HepG2 (cell line): ENCODE measurements at regions not wholly inside any gene's neighbourhood (a gene's known extent, or its start where the extent isn't known, plus 50 kb on each side); places are given as distances from the start of the nearest gene placed in this dataset.

ENCODE experiments used
- ATAC-seq: fragments of 200-7000 bp; cut with Tn5 transposase; 3 replicates; pipeline ENCODE4 v1.9.1; 2020; ENCODE audit warnings: mild to moderate bottlenecking, moderate library complexity
- BruUV-seq: library from RNA; stranded (reverse); fragments of 400-500 nt; replicated peaks from 2 replicates; lab custom pipeline; 2021; lab: Mats Ljungman, UMichigan
- CTCF ChIA-PET: fragments of 300-600 bp; formaldehyde crosslinking; extraction: SDS; loops from one replicate; lab custom pipeline; 2021; ENCODE audit warnings: low total read pairs, inconsistent platforms, low intra/inter-chr PET ratio; lab: Yijun Ruan, JAX
- POLR2A ChIA-PET: fragments of 350-600 bp; sonication (Branson Sonifier 250); formaldehyde crosslinking; loops from one replicate; lab custom pipeline; 2020; ENCODE audit warnings: antibody characterized with exemption, inconsistent platforms; lab: Yijun Ruan, JAX
- DNase-seq: peaks from one replicate; pipeline ENCODE4 v3.0.0-alpha.2; 2015; ENCODE audit warnings: low spot score
- FAIRE-seq: peaks from 3 replicates; lab custom pipeline; 2011; peaks lifted over from hg19 to GRCh38; lab: Jason Lieb, UNC
- H2AFZ ChIP-seq: one replicate; pipeline ENCODE4 v1.6.1; 2011; ENCODE audit warnings: low read length, inconsistent platforms
- H3K27ac ChIP-seq: fragments of 300-600 bp; 3 replicates; pipeline ENCODE4 v1.8.0; 2011; ENCODE audit warnings: mixed run types, mild to moderate bottlenecking, mixed read lengths, low read length, inconsistent platforms; ENCODE audit not compliant: insufficient read depth; ENCODE audit errors: extremely low read length
- H3K27me3 ChIP-seq, 2 experiments: fragments of 200-600 bp in 1 of 2; 2 replicates in 1 of 2; 3 replicates in 1 of 2; pipeline versions ENCODE4 v1.6.0 to v1.8.0; 2011; ENCODE audit warnings: low read length in 2 of 2, mild to moderate bottlenecking in 2 of 2, moderate library complexity in 2 of 2, inconsistent platforms in 1 of 2; ENCODE audit not compliant: insufficient read depth in 2 of 2, control insufficient read depth in 1 of 2
- H3K36me3 ChIP-seq, 2 experiments: fragments of 200-600 bp in 1 of 2; replicated peaks in 1 of 2; 2 replicates in 1 of 2; 3 replicates in 1 of 2; pipeline versions ENCODE4 v1.5.1 to v1.8.0; 2011; ENCODE audit warnings: low read length in 2 of 2, inconsistent platforms in 1 of 2; ENCODE audit not compliant: insufficient read depth in 2 of 2, control insufficient read depth in 1 of 2
- H3K4me1 ChIP-seq: 2 replicates; pipeline ENCODE4 v1.5.1; 2012; ENCODE audit warnings: low read length, inconsistent platforms; ENCODE audit not compliant: insufficient read depth
- H3K4me2 ChIP-seq: 2 replicates; pipeline ENCODE4 v1.6.0; 2011; ENCODE audit warnings: low read depth, low read length, inconsistent platforms
- H3K4me3 ChIP-seq, 3 experiments: fragments of 200-600 bp in 1 of 3; sonication (generic), shearing (Covaris generic) in 1 of 3; replicated peaks in 1 of 3; 2 replicates each; pipeline ENCODE4 v1.5.1; 2011 to 2016; ENCODE audit warnings: low read length in 3 of 3, inconsistent platforms in 2 of 3, low read depth in 2 of 3, mild to moderate bottlenecking in 2 of 3, control low read depth in 1 of 3, mixed read lengths in 1 of 3; ENCODE audit not compliant: insufficient read depth in 1 of 3
- H3K79me2 ChIP-seq: one replicate; pipeline ENCODE4 v1.6.1; 2011; ENCODE audit warnings: low read length, inconsistent platforms; ENCODE audit not compliant: insufficient read depth
- H3K9ac ChIP-seq: 2 replicates; pipeline ENCODE4 v1.6.0; 2011; ENCODE audit warnings: mild to moderate bottlenecking, low read depth, low read length, inconsistent platforms; ENCODE audit not compliant: insufficient read depth
- H3K9me3 ChIP-seq: 2 replicates; pipeline ENCODE4 v1.5.1; 2012; ENCODE audit warnings: mild to moderate bottlenecking, low read length
- H4K20me1 ChIP-seq: 2 replicates; pipeline ENCODE4 v1.6.0; 2011; ENCODE audit warnings: inconsistent platforms, mild to moderate bottlenecking, low read length, moderate library complexity; ENCODE audit not compliant: insufficient read depth
- AGO2 ChIP-seq: fragments of 200-400 bp; formaldehyde crosslinking; optimal IDR thresholded peaks from 2 replicates; pipeline ENCODE3; 2017; ENCODE audit warnings: mild to moderate bottlenecking, low read depth, low read length, moderate library complexity
- AKAP8 ChIP-seq: sonication (generic); formaldehyde crosslinking; IDR thresholded peaks from 2 replicates; pipeline ENCODE4 v1.5.1; 2020; ENCODE audit warnings: mild to moderate bottlenecking, missing genetic modification reagents
- ATAD3A ChIP-seq: sonication (generic); formaldehyde crosslinking; IDR thresholded peaks from 2 replicates; pipeline ENCODE4 v1.4.0; 2020; ENCODE audit warnings: missing genetic modification reagents
- ATF4 ChIP-seq, 2 experiments: fragments of 450-650 bp in 1 of 2; sonication (generic) in 1 of 2; formaldehyde crosslinking; IDR thresholded peaks; 2 replicates each; pipeline versions ENCODE4 v1.5.0 to v1.8.0; 2020 to 2022; ENCODE audit warnings: mild to moderate bottlenecking in 1 of 2, missing genetic modification reagents in 1 of 2
- CSRNP2 ChIP-seq: sonication (generic); formaldehyde crosslinking; conservative IDR thresholded peaks from 2 replicates; pipeline ENCODE4 v1.8.0; 2022; ENCODE audit warnings: low read depth, missing genetic modification reagents
- GATAD2A ChIP-seq: IDR thresholded peaks from 2 replicates; pipeline ENCODE4 v1.6.1; 2016
- HIVEP1 ChIP-seq: sonication (generic); formaldehyde crosslinking; IDR thresholded peaks from 2 replicates; pipeline ENCODE4 v1.4.0; 2020; ENCODE audit warnings: mild to moderate bottlenecking, missing genetic modification reagents
- MTA1 ChIP-seq: sonication (generic); formaldehyde crosslinking; IDR thresholded peaks from 2 replicates; pipeline ENCODE4 v1.4.0; 2020; ENCODE audit warnings: missing genetic modification reagents, mild to moderate bottlenecking, borderline replicate concordance
- NFATC3 ChIP-seq: sonication (generic); formaldehyde crosslinking; IDR thresholded peaks from 2 replicates; pipeline ENCODE4 v1.5.1; 2020; ENCODE audit warnings: mild to moderate bottlenecking, missing genetic modification reagents
- NFIB ChIP-seq: sonication (generic); formaldehyde crosslinking; IDR thresholded peaks from 2 replicates; pipeline ENCODE4 v1.9.0; 2021; ENCODE audit warnings: missing genetic modification reagents, mild to moderate bottlenecking, borderline replicate concordance
- NR1H2 ChIP-seq: sonication (generic); formaldehyde crosslinking; IDR thresholded peaks from 2 replicates; pipeline ENCODE4 v1.8.1; 2022; ENCODE audit warnings: low read depth, missing genetic modification reagents, borderline replicate concordance
- TBX3 ChIP-seq: fragments of 450-650 bp; IDR thresholded peaks from 2 replicates; pipeline ENCODE4 v1.6.1; 2017; ENCODE audit warnings: antibody characterized with exemption, mild to moderate bottlenecking, inconsistent platforms, borderline replicate concordance
- ZBTB1 ChIP-seq: sonication (generic); formaldehyde crosslinking; IDR thresholded peaks from 2 replicates; pipeline ENCODE4 v1.4.0; 2020; ENCODE audit warnings: missing genetic modification reagents, borderline replicate concordance
- ZFP90 ChIP-seq: sonication (generic); formaldehyde crosslinking; IDR thresholded peaks from 2 replicates; pipeline ENCODE4 v1.8.0; 2022; ENCODE audit warnings: missing genetic modification reagents, mild to moderate bottlenecking, inconsistent platforms, borderline replicate concordance
- ZFP91 ChIP-seq: sonication (generic); formaldehyde crosslinking; IDR thresholded peaks from 2 replicates; pipeline ENCODE4 v1.9.0; 2022; ENCODE audit warnings: missing genetic modification reagents, mild to moderate bottlenecking, borderline replicate concordance
- ZNF136 ChIP-seq: sonication (generic); formaldehyde crosslinking; IDR thresholded peaks from 2 replicates; pipeline ENCODE4 v1.8.1; 2022; ENCODE audit warnings: low read depth, mild to moderate bottlenecking, moderate library complexity, missing genetic modification reagents
- ZNF30 ChIP-seq: sonication (generic); formaldehyde crosslinking; IDR thresholded peaks from 2 replicates; pipeline ENCODE4 v1.5.0; 2020; ENCODE audit warnings: mild to moderate bottlenecking, missing genetic modification reagents
- ZNF34 ChIP-seq: sonication (generic); formaldehyde crosslinking; IDR thresholded peaks from 2 replicates; pipeline ENCODE4 v1.4.0; 2020; ENCODE audit warnings: mild to moderate bottlenecking, missing genetic modification reagents, borderline replicate concordance
- ZNF781 ChIP-seq: sonication (generic); formaldehyde crosslinking; IDR thresholded peaks from 2 replicates; pipeline ENCODE4 v1.5.1; 2020; ENCODE audit warnings: borderline replicate concordance, mild to moderate bottlenecking, missing genetic modification reagents; ENCODE audit errors: not compliant biosample characterization
- WGBS: methylation state at CpG from one replicate; pipeline ENCODE4 v1.1.6; 2017; ENCODE audit warnings: low lambda C conversion rate; 5-methylcytosine and 5-hydroxymethylcytosine counted together
- in situ Hi-C: cut with HindIII; loops from 2 replicates; pipeline ENCODE4 v1.10.0; 2017; ENCODE audit warnings: low pct_unique_long_range_greater_than_20kb; ENCODE audit not compliant: extremely low pct_ligation_motif_present
- intact Hi-C: fragments of 100-400 bp; cut with micrococcal nuclease; formaldehyde crosslinking; loops from one replicate; pipeline ENCODE4 v1.10.0; 2022; ENCODE audit not compliant: unreplicated experiment

- TF ChIP-seq CSRNP2 (no peak), TBX3 (no peak), AGO2 (no peak), NFATC3 (no peak), ATF4 (CRISPR knock-in tag; IDR thresholded peaks at IDR 0.05) (no peak), ZNF136 (CRISPR knock-in tag) (no peak), NR1H2 (CRISPR knock-in tag) (no peak), GATAD2A (CRISPR knock-in tag) (no peak), NFIB (CRISPR knock-in tag) (no peak)
Measured at GRCh38 chr3:28933337-28933736, 347.5 kb upstream of the RBMS3 start (continued).

DNA sequence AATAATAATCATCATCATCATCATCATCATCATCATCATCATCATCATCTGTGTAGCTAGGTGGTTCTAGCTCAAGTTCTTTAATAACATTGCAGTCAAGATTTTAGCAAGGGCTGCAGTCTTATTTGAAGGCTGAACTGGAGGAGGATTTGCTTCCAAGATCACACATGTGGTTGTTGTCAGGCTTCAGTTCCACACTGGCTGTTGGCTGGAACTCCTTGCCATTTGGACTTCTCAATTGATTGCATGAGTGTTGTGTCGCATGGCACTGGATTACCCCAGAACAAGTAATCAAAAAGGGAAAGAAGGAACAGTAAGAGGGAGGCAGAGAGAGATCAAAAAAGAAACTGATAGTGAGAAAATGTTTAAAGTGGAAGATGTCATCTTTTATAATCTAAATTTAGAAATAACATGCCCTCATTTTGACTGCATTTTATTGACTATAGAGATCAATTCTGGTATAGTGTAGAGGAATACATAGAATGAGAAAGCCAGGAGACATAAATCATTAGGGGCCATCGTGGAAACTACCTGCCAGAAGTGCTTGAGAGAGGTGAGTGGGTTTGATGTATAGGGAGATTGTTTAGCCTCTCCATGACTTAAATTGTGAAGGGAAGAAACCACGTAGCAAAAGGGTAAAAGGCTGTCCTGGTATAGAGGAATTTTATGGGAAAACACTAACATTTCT, 346.6 kb upstream of the RBMS3 start:
- no peak overlapping the region for H3K9ac ChIP-seq
- H3K9me3 ChIP-seq = 0 out of 2 replicates have a peak, but pooled peaks cover 3% of the 10 kb centered on the region
- H3K4me2 ChIP-seq = no peak overlapping the region
- H4K20me1 ChIP-seq = no peaks in the 10 kb centered on the region
- no peak for ATAC-seq
- no peak overlapping the region for H3K4me3 ChIP-seq
- ChIA-PET CTCF (no interaction called here), POLR2A (no interaction called here)
- BruUV-seq = no TSS peak
- H3K4me1 ChIP-seq = no peaks in the 10 kb centered on the region
- H3K36me3 ChIP-seq = no peaks in the 10 kb centered on the region
- H3K27ac ChIP-seq = no peak overlapping the region
- 0% methylated on average over 3 of the region's 3 CpGs for WGBS
- H3K79me2 ChIP-seq = no peaks in the 10 kb centered on the region
- H2AFZ ChIP-seq = no peak overlapping the region
- intact Hi-C loops (no loop called here), in situ Hi-C loops (no loop called here)
- no peak for DNase-seq
- H3K27me3 ChIP-seq = no peaks in the 10 kb centered on the region; a peak in 1 of 5 replicates
- FAIRE-seq = no peak
- TF ChIP-seq ZNF34 (CRISPR knock-in tag) = no peak
- TF ChIP-seq ZNF781 (CRISPR knock-in tag) = no peak
- no peak for TF ChIP-seq HIVEP1
- TF ChIP-seq AKAP8 (CRISPR knock-in tag) = no peak
- no peak for TF ChIP-seq ZNF30 (CRISPR knock-in tag)
- no peak for TF ChIP-seq ATAD3A (CRISPR knock-in tag)
- TF ChIP-seq ZFP91 (CRISPR knock-in tag) = no peak
- no peak for TF ChIP-seq MTA1 (CRISPR knock-in tag)
- no peak for TF ChIP-seq ZBTB1 (CRISPR knock-in tag)
- no peak for TF ChIP-seq ZFP90 (CRISPR knock-in tag)
